HG02973 (cell line): ENCODE measurements at regions not wholly inside any gene's neighbourhood (a gene's known extent, or its start where the extent isn't known, plus 50 kb on each side); places are given as distances from the start of the nearest gene placed in this dataset.
A peak's percentile ranks its signal among the peaks of the same experiment; 100 is the strongest.

Experiments
- ATAC-seq: cut with Tn5 transposase; IDR thresholded peaks from one replicate; pipeline ENCODE4 v1.9.1; 2021; ENCODE audit warnings: moderate library complexity; ENCODE audit not compliant: unreplicated experiment

GRCh38 chr6:2542101-2542857 lies 208.4 kb downstream of the MYLK4 start:
- ATAC-seq, result peak; percentile 7

- ATAC-seq, result no peak
Measured at GRCh38 chr6:2536451-2536850, 214.3 kb downstream of the MYLK4 start.

- ATAC-seq, result no peak
Measured at GRCh38 chr6:2535506-2535905, 215.2 kb downstream of the MYLK4 start.

- no peak for ATAC-seq
Measured at GRCh38 chr6:2534406-2535042, 216.2 kb downstream of the MYLK4 start.

GRCh38 chr6:2531426-2532215 lies 219.1 kb downstream of the MYLK4 start:
- ATAC-seq, result no peak

- ATAC-seq, result no peak
Measured at GRCh38 chr6:2529211-2529719, 221.5 kb downstream of the MYLK4 start.

GRCh38 chr6:2528156-2528555 lies 222.6 kb downstream of the MYLK4 start:
- ATAC-seq, result no peak

GRCh38 chr6:2526766-2527165 lies 224.0 kb downstream of the MYLK4 start:
- ATAC-seq, result no peak

GRCh38 chr6:2524090-2524489 lies 226.6 kb downstream of the MYLK4 start:
- no peak for ATAC-seq

- ATAC-seq, result no peak
Measured at GRCh38 chr6:2523061-2523460, 227.7 kb downstream of the MYLK4 start.

GRCh38 chr6:2522521-2522920 lies 228.2 kb downstream of the MYLK4 start:
- no peak for ATAC-seq

- no peak for ATAC-seq
Measured at GRCh38 chr6:2517855-2518473, 232.8 kb downstream of the MYLK4 start.

- no peak for ATAC-seq
Measured at GRCh38 chr6:2517401-2517800, 233.3 kb downstream of the MYLK4 start.

- no peak for ATAC-seq
Measured at GRCh38 chr6:2516059-2516458, 234.7 kb downstream of the MYLK4 start.

- ATAC-seq, result no peak
Measured at GRCh38 chr6:2514965-2515543, 235.7 kb downstream of the MYLK4 start.

- no peak for ATAC-seq
Measured at GRCh38 chr6:2512802-2513201, 237.9 kb downstream of the MYLK4 start.

GRCh38 chr6:2510316-2510715 lies 240.4 kb downstream of the MYLK4 start:
- no peak for ATAC-seq

GRCh38 chr6:2509711-2510110 lies 241.0 kb downstream of the MYLK4 start:
- no peak for ATAC-seq

- no peak for ATAC-seq
Measured at GRCh38 chr6:2508071-2508470, 242.7 kb downstream of the MYLK4 start.

- no peak for ATAC-seq
Measured at GRCh38 chr6:2507521-2508037, 243.1 kb downstream of the MYLK4 start.

- no peak for ATAC-seq
Measured at GRCh38 chr6:2507016-2507415, 243.7 kb downstream of the MYLK4 start.
